Heart left ventricle (tissue), 16 donors: ENCODE measurements at regions not wholly inside any gene's neighbourhood (a gene's known extent, or its start where the extent isn't known, plus 50 kb on each side); places are given as distances from the start of the nearest gene placed in this dataset.

ENCODE experiments used
- ATAC-seq, 4 donors: fragments of 200-7000 bp; cut with Tn5 transposase; one replicate each; pipeline ENCODE4 v1.9.1; 2020 to 2022; ENCODE audit warnings: moderate library complexity in 4 of 4, mild to moderate bottlenecking in 3 of 4, moderate number of reproducible peaks in 1 of 4
- DNase-seq, 5 donors: peaks; one replicate each; pipeline ENCODE4 v3.0.0-alpha.2; 2020
- H3K27ac ChIP-seq, 12 donors: fragments of 200-600 bp; sonication (generic) in 4 of 12; one replicate each; pipeline versions ENCODE4 v1.5.0 to v1.8.0; 2016 to 2022; ENCODE audit warnings: mild to moderate bottlenecking in 2 of 12
- H3K27me3 ChIP-seq, 9 donors: fragments of 200-600 bp; sonication (generic) in 2 of 9; one replicate each; pipeline versions ENCODE4 v1.5.1 to v1.8.0; 2016 to 2022; ENCODE audit warnings: mild to moderate bottlenecking in 3 of 9
- H3K36me3 ChIP-seq, 9 donors: fragments of 200-600 bp; sonication (generic) in 2 of 9; one replicate each; pipeline versions ENCODE4 v1.5.0 to v1.8.0; 2018 to 2022; ENCODE audit warnings: mild to moderate bottlenecking in 2 of 9
- H3K4me1 ChIP-seq, 12 donors: fragments of 200-600 bp; sonication (generic) in 4 of 12; one replicate each; pipeline versions ENCODE4 v1.5.0 to v1.8.0; 2016 to 2022; ENCODE audit warnings: mild to moderate bottlenecking in 3 of 12
- H3K4me3 ChIP-seq, 12 donors: fragments of 200-600 bp; sonication (generic) in 4 of 12; one replicate each; pipeline versions ENCODE4 v1.5.0 to v1.8.0; 2017 to 2022; ENCODE audit warnings: mild to moderate bottlenecking in 9 of 12, moderate library complexity in 4 of 12
- H3K9me3 ChIP-seq, 12 donors: fragments of 200-600 bp; sonication (generic) in 4 of 12; one replicate each; pipeline versions ENCODE4 v1.5.0 to v1.8.0; 2016 to 2022; ENCODE audit warnings: mild to moderate bottlenecking in 1 of 12
- CTCF ChIP-seq, 12 donors: fragments of 200-600 bp; sonication (generic) in 4 of 12; IDR thresholded peaks; one replicate each; pipeline versions ENCODE4 v1.5.0 to v1.8.0; 2018 to 2022; ENCODE audit warnings: antibody characterized with exemption in 12 of 12, mild to moderate bottlenecking in 5 of 12
- POLR2A ChIP-seq, 2 donors: fragments of 450-650 bp; IDR thresholded peaks; one replicate each; pipeline ENCODE4 v1.6.1; 2017; ENCODE audit warnings: antibody characterized with exemption in 2 of 2, mild to moderate bottlenecking in 2 of 2, moderate library complexity in 2 of 2
- WGBS, 4 donors: extraction: QIAGEN DNeasy Blood & Tissue Kit in 2 of 4; methylation state at CpG; one replicate each; pipeline versions ENCODE4 v1.1.5 to v1.1.7; 2013 to 2018; 5-methylcytosine and 5-hydroxymethylcytosine counted together
- intact Hi-C, 10 donors: fragments of 100-400 bp; cut with DNase I; formaldehyde crosslinking; loops; one replicate each; pipeline versions ENCODE4 v1.11.1 to v1.14.2; 2022
- donor health status: ischemic (EF 13 %, LVEDD 7.1; RV severe dilation, severe dysfunction).
- donor health status: healthy with polysubstance abuse.
- donor health status: DM: no; HTN: yes; CAD: no.
- donor health status: DM: no; HTN: no; CAD: no.
- donor health status: ischemic (EF 25% LVEDD 6.9; RV normal size, moderate dysfunction).
- donor health status: ischemic (EF 25% LVEDD 5.7; RV mildly dilated, moderate dysfunction).
- donor health status: healthy.
- donor health status: DM: yes; HTN: yes; CAD: no.
- donor health status: ischemic (EF 35%, LVEDD 5.7; RV mildly dilated, moderate dysfunction).
- donor health status: nonischemic (EF 11% LVEDD 7.7; RV severe dilation, severe dysfunction).
- donor health status: DM: yes; HTN: yes; CAD: no.
- donor health status: PGD.
- donor health status: ischemic (EF 29% LVEDD 5.4; RV normal size, mild dysfunction).
- donor health status: nonischemic (EF 23%, LVEDD 6.1; RV moderate dilation, normal function).

GRCh38 chr6:106890447-106890846 is 84.1 kb downstream of the CD24 start:
- intact Hi-C loops, result no loop called here

GRCh38 chr6:106889692-106890091 is 84.8 kb downstream of the CD24 start:
- H3K27ac ChIP-seq, result no peak overlapping the region
- TF ChIP-seq CTCF (IDR thresholded peaks at IDR 0.05) (no peak), POLR2A (IDR thresholded peaks at IDR 0.05) (no peak)
- ATAC-seq (no peak), DNase-seq (no peak)
- 23 to 47% (median 34%) methylated on average over 1 of the region's 1 CpG for WGBS, 4 donors
- intact Hi-C loops, result no loop called here
- H3K4me1 ChIP-seq, result no peaks in the 10 kb centered on the region
- peaks cover 0 to 12% (median 0%) of the 10 kb centered on the region in 9 donors for H3K27me3 ChIP-seq
- H3K9me3 ChIP-seq, result no peaks in the 10 kb centered on the region
- H3K4me3 ChIP-seq, result no peak overlapping the region
- H3K36me3 ChIP-seq, result no peaks in the 10 kb centered on the region

More at GRCh38 chr6:106890447-106890846, 84.1 kb downstream of the CD24 start:
- no peaks in the 10 kb centered on the region for H3K4me1 ChIP-seq
- no peak for DNase-seq
- no peak for TF ChIP-seq POLR2A (IDR thresholded peaks at IDR 0.05)
- TF ChIP-seq CTCF (IDR thresholded peaks at IDR 0.05), result no peak
- 89 to 94% (median 90%) methylated on average over 2 of the region's 2 CpGs for WGBS, 4 donors
- H3K4me3 ChIP-seq, result no peak overlapping the region
- H3K36me3 ChIP-seq, result no peaks in the 10 kb centered on the region
- H3K9me3 ChIP-seq, result no peaks in the 10 kb centered on the region
- peaks cover 0 to 12% (median 0%) of the 10 kb centered on the region in 9 donors for H3K27me3 ChIP-seq
- no peak for ATAC-seq
- no peak overlapping the region for H3K27ac ChIP-seq

- no peaks in the 10 kb centered on the region for H3K36me3 ChIP-seq
- no peaks in the 10 kb centered on the region for H3K9me3 ChIP-seq
- intact Hi-C loops, result no loop called here
- no peaks in the 10 kb centered on the region for H3K4me1 ChIP-seq
- peaks cover 0 to 12% (median 0%) of the 10 kb centered on the region in 9 donors for H3K27me3 ChIP-seq
- no peak for DNase-seq
- H3K4me3 ChIP-seq, result no peak overlapping the region
- no peak overlapping the region for H3K27ac ChIP-seq
- 49 to 54% (median 52%) methylated on average over 8 of the region's 8 CpGs for WGBS, 4 donors
- ATAC-seq, result no peak
- TF ChIP-seq POLR2A (IDR thresholded peaks at IDR 0.05), result no peak
- no peak for TF ChIP-seq CTCF (IDR thresholded peaks at IDR 0.05)
Measured at GRCh38 chr6:106886922-106887797, 87.4 kb downstream of the CD24 start.

GRCh38 chr6:106886081-106886843 is 88.3 kb downstream of the CD24 start:
- H3K36me3 ChIP-seq, result no peaks in the 10 kb centered on the region
- no peak for TF ChIP-seq POLR2A (IDR thresholded peaks at IDR 0.05)
- WGBS, 4 donors, result 50 to 58% (median 54%) methylated on average over 9 of the region's 9 CpGs
- intact Hi-C loops, result no loop called here
- peaks cover 0 to 12% (median 0%) of the 10 kb centered on the region in 9 donors for H3K27me3 ChIP-seq
- no peak overlapping the region for H3K27ac ChIP-seq
- DNase-seq (no peak), ATAC-seq (no peak)
- H3K4me3 ChIP-seq, result no peak overlapping the region
- no peaks in the 10 kb centered on the region for H3K9me3 ChIP-seq
- H3K4me1 ChIP-seq, result no peaks in the 10 kb centered on the region
